ENCODE measurements at regions not wholly inside any gene's neighbourhood (a gene's known extent, or its start where the extent isn't known, plus 50 kb on each side); places are given as distances from the start of the nearest gene placed in this dataset.

- TF ChIP-seq CTCF (IDR thresholded peaks at IDR 0.05) (no peak), EP300 (IDR thresholded peaks at IDR 0.05; ENCODE audit: borderline replicate concordance in 1 of 2, low read depth in 1 of 2, low read length in 1 of 2) (no peak), EZH2phosphoT487 (IDR thresholded peaks at IDR 0.05; ENCODE audit: borderline replicate concordance, low read depth) (no peak), POLR2AphosphoS5 (IDR thresholded peaks at IDR 0.05; ENCODE audit: low read depth, low read length) (no peak), ELF1 (IDR thresholded peaks at IDR 0.05) (no peak), CHD2 (IDR thresholded peaks at IDR 0.05; ENCODE audit: low read length, partially characterized antibody) (no peak), MAX (IDR thresholded peaks at IDR 0.05; ENCODE audit: low read depth) (no peak)
Measured at GRCh38 chr2:163849756-163850435, 114.1 kb upstream of the FIGN start.

Data from SK-N-SH (cell line).